KMS-11 (cell line): ENCODE measurements at regions not wholly inside any gene's neighbourhood (a gene's known extent, or its start where the extent isn't known, plus 50 kb on each side); places are given as distances from the start of the nearest gene placed in this dataset.
A peak's percentile ranks its signal among the peaks of the same experiment; 100 is the strongest.

ENCODE experiments used
- H2AFZ ChIP-seq: fragments of 200-600 bp; sonication (generic); 2 replicates; pipeline ENCODE4 v1.6.1; 2016; ENCODE audit warnings: antibody characterized with exemption, mixed run types, low read depth
- H3K27ac ChIP-seq: fragments of 200-600 bp; sonication (generic); 2 replicates; pipeline ENCODE4 v1.6.1; 2016; ENCODE audit warnings: mild to moderate bottlenecking, mixed run types
- H3K27me3 ChIP-seq: fragments of 200-600 bp; sonication (generic); 2 replicates; pipeline ENCODE4 v1.6.1; 2017; ENCODE audit warnings: mild to moderate bottlenecking, low read depth, mixed run types, moderate library complexity; ENCODE audit not compliant: insufficient read depth
- H3K36me3 ChIP-seq: fragments of 200-600 bp; sonication (generic); 2 replicates; pipeline ENCODE4 v1.6.1; 2017; ENCODE audit warnings: mild to moderate bottlenecking, mixed run types; ENCODE audit not compliant: insufficient read depth
- H3K4me1 ChIP-seq: fragments of 200-600 bp; sonication (generic); 2 replicates; pipeline ENCODE4 v1.6.1; 2016; ENCODE audit warnings: mild to moderate bottlenecking, low read depth, mixed run types; ENCODE audit not compliant: poor library complexity, severe bottlenecking
- H3K4me2 ChIP-seq: fragments of 200-600 bp; sonication (generic); 2 replicates; pipeline ENCODE4 v1.7.0; 2016; ENCODE audit warnings: mild to moderate bottlenecking, mixed run types
- H3K4me3 ChIP-seq: fragments of 200-600 bp; sonication (generic); IDR thresholded peaks from 2 replicates; pipeline ENCODE4 v1.6.1; 2017; ENCODE audit warnings: low read depth, low read length, mixed read lengths; ENCODE audit not compliant: insufficient read depth
- H3K79me2 ChIP-seq: fragments of 200-600 bp; sonication (generic); 2 replicates; pipeline ENCODE4 v1.6.1; 2016; ENCODE audit warnings: low read depth, mixed run types; ENCODE audit not compliant: insufficient read depth
- H3K9ac ChIP-seq: fragments of 200-600 bp; sonication (generic); 2 replicates; pipeline ENCODE4 v1.6.1; 2016; ENCODE audit warnings: mild to moderate bottlenecking, mixed run types
- H4K20me1 ChIP-seq: fragments of 200-600 bp; sonication (generic); 2 replicates; pipeline ENCODE4 v1.6.1; 2016; ENCODE audit warnings: mild to moderate bottlenecking, mixed run types; ENCODE audit not compliant: insufficient read depth
- CTCF ChIP-seq: fragments of 200-600 bp; sonication (generic); conservative IDR thresholded peaks from 2 replicates; pipeline ENCODE4 v1.6.1; 2017; ENCODE audit warnings: low read depth, mild to moderate bottlenecking, antibody characterized with exemption, low read length, moderate library complexity, mixed read lengths

- no peaks in the 10 kb centered on the region for H4K20me1 ChIP-seq
- peak overlapping the region; percentile 91 for H3K9ac ChIP-seq
- H3K79me2 ChIP-seq, result no peaks in the 10 kb centered on the region
- no peaks in the 10 kb centered on the region for H3K36me3 ChIP-seq
- no peak overlapping the region for H3K4me3 ChIP-seq
- H3K27me3 ChIP-seq, result no peaks in the 10 kb centered on the region
- peak overlapping the region; percentile 98 for H3K4me2 ChIP-seq
- H3K4me1 ChIP-seq, result peaks cover 61% of the 10 kb centered on the region
- peak overlapping the region; percentile 100 for H3K27ac ChIP-seq
- TF ChIP-seq CTCF, result no peak
- H2AFZ ChIP-seq, result no peak overlapping the region
Observed at GRCh38 chr5:176176231-176176630, 62.0 kb upstream of the SIMC1 start.

- no peak for TF ChIP-seq CTCF
- peak overlapping the region; percentile 100; the same call in 1 of the 2 replicates for H3K27ac ChIP-seq
- H3K9ac ChIP-seq, result no peak overlapping the region
- H4K20me1 ChIP-seq, result no peaks in the 10 kb centered on the region
- no peaks in the 10 kb centered on the region for H3K79me2 ChIP-seq
- no peak overlapping the region for H3K4me3 ChIP-seq
- no peak overlapping the region for H3K4me2 ChIP-seq
- H2AFZ ChIP-seq, result no peak overlapping the region
- peaks cover 58% of the 10 kb centered on the region for H3K4me1 ChIP-seq
- H3K27me3 ChIP-seq, result no peaks in the 10 kb centered on the region
- H3K36me3 ChIP-seq, result no peaks in the 10 kb centered on the region
Observed at GRCh38 chr5:176178789-176179188, 59.4 kb upstream of the SIMC1 start.

- no peak overlapping the region for H3K27ac ChIP-seq
- H3K4me1 ChIP-seq, result peaks cover 43% of the 10 kb centered on the region
- no peak overlapping the region for H2AFZ ChIP-seq
- no peaks in the 10 kb centered on the region for H4K20me1 ChIP-seq
- H3K36me3 ChIP-seq, result no peaks in the 10 kb centered on the region
- no peak overlapping the region for H3K4me3 ChIP-seq
- H3K9ac ChIP-seq, result no peak overlapping the region
- TF ChIP-seq CTCF, result no peak
- H3K4me2 ChIP-seq, result no peak overlapping the region
- no peaks in the 10 kb centered on the region for H3K79me2 ChIP-seq
- no peaks in the 10 kb centered on the region for H3K27me3 ChIP-seq
Observed at GRCh38 chr5:176180339-176180738, 57.9 kb upstream of the SIMC1 start.

- TF ChIP-seq CTCF, result no peak
- Histone ChIP-seq H3K9ac (no peak overlapping the region), H3K79me2 (no peaks in the 10 kb centered on the region), H3K36me3 (no peaks in the 10 kb centered on the region), H3K27me3 (no peaks in the 10 kb centered on the region), H3K4me2 (no peak overlapping the region), H3K27ac (no peak overlapping the region; the same call in 1 of the 2 replicates), H3K4me3 (no peak overlapping the region), H4K20me1 (no peaks in the 10 kb centered on the region), H2AFZ (no peak overlapping the region), H3K4me1 (peaks cover 38% of the 10 kb centered on the region)
Observed at GRCh38 chr5:176180781-176181180, 57.4 kb upstream of the SIMC1 start.
